ENCODE measurements at regions not wholly inside any gene's neighbourhood (a gene's known extent, or its start where the extent isn't known, plus 50 kb on each side); places are given as distances from the start of the nearest gene placed in this dataset.

- TF ChIP-seq, protein P1, sequence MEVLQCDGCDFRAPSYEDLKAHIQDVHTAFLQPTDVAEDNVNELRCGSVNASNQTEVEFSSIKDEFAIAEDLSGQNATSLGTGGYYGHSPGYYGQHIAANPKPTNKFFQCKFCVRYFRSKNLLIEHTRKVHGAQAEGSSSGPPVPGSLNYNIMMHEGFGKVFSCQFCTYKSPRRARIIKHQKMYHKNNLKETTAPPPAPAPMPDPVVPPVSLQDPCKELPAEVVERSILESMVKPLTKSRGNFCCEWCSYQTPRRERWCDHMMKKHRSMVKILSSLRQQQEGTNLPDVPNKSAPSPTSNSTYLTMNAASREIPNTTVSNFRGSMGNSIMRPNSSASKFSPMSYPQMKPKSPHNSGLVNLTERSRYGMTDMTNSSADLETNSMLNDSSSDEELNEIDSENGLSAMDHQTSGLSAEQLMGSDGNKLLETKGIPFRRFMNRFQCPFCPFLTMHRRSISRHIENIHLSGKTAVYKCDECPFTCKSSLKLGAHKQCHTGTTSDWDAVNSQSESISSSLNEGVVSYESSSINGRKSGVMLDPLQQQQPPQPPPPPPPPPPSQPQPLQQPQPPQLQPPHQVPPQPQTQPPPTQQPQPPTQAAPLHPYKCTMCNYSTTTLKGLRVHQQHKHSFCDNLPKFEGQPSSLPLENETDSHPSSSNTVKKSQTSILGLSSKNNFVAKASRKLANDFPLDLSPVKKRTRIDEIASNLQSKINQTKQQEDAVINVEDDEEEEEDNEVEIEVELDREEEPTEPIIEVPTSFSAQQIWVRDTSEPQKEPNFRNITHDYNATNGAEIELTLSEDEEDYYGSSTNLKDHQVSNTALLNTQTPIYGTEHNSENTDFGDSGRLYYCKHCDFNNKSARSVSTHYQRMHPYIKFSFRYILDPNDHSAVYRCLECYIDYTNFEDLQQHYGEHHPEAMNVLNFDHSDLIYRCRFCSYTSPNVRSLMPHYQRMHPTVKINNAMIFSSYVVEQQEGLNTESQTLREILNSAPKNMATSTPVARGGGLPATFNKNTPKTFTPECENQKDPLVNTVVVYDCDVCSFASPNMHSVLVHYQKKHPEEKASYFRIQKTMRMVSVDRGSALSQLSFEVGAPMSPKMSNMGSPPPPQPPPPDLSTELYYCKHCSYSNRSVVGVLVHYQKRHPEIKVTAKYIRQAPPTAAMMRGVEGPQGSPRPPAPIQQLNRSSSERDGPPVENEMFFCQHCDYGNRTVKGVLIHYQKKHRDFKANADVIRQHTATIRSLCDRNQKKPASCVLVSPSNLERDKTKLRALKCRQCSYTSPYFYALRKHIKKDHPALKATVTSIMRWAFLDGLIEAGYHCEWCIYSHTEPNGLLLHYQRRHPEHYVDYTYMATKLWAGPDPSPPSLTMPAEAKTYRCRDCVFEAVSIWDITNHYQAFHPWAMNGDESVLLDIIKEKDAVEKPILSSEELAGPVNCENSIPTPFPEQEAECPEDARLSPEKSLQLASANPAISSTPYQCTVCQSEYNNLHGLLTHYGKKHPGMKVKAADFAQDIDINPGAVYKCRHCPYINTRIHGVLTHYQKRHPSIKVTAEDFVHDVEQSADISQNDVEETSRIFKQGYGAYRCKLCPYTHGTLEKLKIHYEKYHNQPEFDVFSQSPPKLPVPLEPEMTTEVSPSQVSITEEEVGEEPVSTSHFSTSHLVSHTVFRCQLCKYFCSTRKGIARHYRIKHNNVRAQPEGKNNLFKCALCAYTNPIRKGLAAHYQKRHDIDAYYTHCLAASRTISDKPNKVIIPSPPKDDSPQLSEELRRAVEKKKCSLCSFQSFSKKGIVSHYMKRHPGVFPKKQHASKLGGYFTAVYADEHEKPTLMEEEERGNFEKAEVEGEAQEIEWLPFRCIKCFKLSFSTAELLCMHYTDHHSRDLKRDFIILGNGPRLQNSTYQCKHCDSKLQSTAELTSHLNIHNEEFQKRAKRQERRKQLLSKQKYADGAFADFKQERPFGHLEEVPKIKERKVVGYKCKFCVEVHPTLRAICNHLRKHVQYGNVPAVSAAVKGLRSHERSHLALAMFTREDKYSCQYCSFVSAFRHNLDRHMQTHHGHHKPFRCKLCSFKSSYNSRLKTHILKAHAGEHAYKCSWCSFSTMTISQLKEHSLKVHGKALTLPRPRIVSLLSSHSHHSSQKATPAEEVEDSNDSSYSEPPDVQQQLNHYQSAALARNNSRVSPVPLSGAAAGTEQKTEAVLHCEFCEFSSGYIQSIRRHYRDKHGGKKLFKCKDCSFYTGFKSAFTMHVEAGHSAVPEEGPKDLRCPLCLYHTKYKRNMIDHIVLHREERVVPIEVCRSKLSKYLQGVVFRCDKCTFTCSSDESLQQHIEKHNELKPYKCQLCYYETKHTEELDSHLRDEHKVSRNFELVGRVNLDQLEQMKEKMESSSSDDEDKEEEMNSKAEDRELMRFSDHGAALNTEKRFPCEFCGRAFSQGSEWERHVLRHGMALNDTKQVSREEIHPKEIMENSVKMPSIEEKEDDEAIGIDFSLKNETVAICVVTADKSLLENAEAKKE (CRISPR knock-in tag; IDR thresholded peaks at IDR 0.05): no peak
- TF ChIP-seq POLR2AphosphoS5 (IDR thresholded peaks at IDR 0.05; ENCODE audit: low read depth) (no peak), ZNF331 (CRISPR knock-in tag; IDR thresholded peaks at IDR 0.05; ENCODE audit: low read depth) (no peak), CREB1 (CRISPR knock-in tag; IDR thresholded peaks at IDR 0.05; ENCODE audit: low read depth) (no peak)
- TF ChIP-seq, protein P2, sequence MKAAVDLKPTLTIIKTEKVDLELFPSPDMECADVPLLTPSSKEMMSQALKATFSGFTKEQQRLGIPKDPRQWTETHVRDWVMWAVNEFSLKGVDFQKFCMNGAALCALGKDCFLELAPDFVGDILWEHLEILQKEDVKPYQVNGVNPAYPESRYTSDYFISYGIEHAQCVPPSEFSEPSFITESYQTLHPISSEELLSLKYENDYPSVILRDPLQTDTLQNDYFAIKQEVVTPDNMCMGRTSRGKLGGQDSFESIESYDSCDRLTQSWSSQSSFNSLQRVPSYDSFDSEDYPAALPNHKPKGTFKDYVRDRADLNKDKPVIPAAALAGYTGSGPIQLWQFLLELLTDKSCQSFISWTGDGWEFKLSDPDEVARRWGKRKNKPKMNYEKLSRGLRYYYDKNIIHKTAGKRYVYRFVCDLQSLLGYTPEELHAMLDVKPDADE (IDR thresholded peaks at IDR 0.05): no peak
Observed at GRCh38 chr2:235139956-235140800, 188.4 kb downstream of the SH3BP4 start (continued).

GRCh38 chr2:235140801-235141081, 188.9 kb downstream of the SH3BP4 start:
- Mint-ChIP-seq H3K9me3 (no peaks in the 10 kb centered on the region), H3K27ac (no peak overlapping the region), H3K36me3 (ENCODE audit: low read depth) (no peaks in the 10 kb centered on the region), H3K4me3 (no peak overlapping the region), H3K4me1 (peaks cover 5% of the 10 kb centered on the region), H3K27me3 (ENCODE audit: insufficient read depth, low read depth, poor library complexity) (peaks cover 5% of the 10 kb centered on the region)
- Histone ChIP-seq H4K20me1 (replicated peaks; ENCODE audit: insufficient read depth) (no peaks in the 10 kb centered on the region), H3K4me1 (ENCODE audit: insufficient read depth) (peaks cover 4% of the 10 kb centered on the region; the same call in 1 of the 2 replicates), H3K27ac (ENCODE audit: low read depth) (no peak overlapping the region), H3K27me3 (ENCODE audit: insufficient read depth) (no peaks in the 10 kb centered on the region), H3K4me3 (no peak overlapping the region), H3K4me2 (no peak overlapping the region), H3K36me3 (ENCODE audit: insufficient read depth) (no peaks in the 10 kb centered on the region), H3F3A (replicated peaks; ENCODE audit: low read depth) (no peaks in the 10 kb centered on the region), H3K79me2 (replicated peaks; ENCODE audit: insufficient read depth) (no peaks in the 10 kb centered on the region), H2AFZ (no peak overlapping the region), H3K9me2 (ENCODE audit: insufficient read depth) (no peaks in the 10 kb centered on the region)
- ATAC-seq (no peak), DNase-seq (ENCODE audit: low spot score) (no peak)
- no peak for TF ChIP-seq ZNF331 (CRISPR knock-in tag; IDR thresholded peaks at IDR 0.05; ENCODE audit: low read depth)
- TF ChIP-seq NANOG (IDR thresholded peaks at IDR 0.05; ENCODE audit: borderline replicate concordance): no peak
- no peak for TF ChIP-seq JUNB (IDR thresholded peaks at IDR 0.05; ENCODE audit: unreplicated experiment)
- no peak for TF ChIP-seq CREB1 (CRISPR knock-in tag; IDR thresholded peaks at IDR 0.05; ENCODE audit: low read depth)
- TF ChIP-seq, protein P2 (IDR thresholded peaks at IDR 0.05): no peak
- no peak for TF ChIP-seq EZH2phosphoT487 (IDR thresholded peaks at IDR 0.05; ENCODE audit: unreplicated experiment)
- no peak for TF ChIP-seq EZH2 (IDR thresholded peaks at IDR 0.05; ENCODE audit: low read depth, unreplicated experiment)
- no peak for TF ChIP-seq STAT1 (IDR thresholded peaks at IDR 0.05; ENCODE audit: unreplicated experiment)
- TF ChIP-seq, protein P3, sequence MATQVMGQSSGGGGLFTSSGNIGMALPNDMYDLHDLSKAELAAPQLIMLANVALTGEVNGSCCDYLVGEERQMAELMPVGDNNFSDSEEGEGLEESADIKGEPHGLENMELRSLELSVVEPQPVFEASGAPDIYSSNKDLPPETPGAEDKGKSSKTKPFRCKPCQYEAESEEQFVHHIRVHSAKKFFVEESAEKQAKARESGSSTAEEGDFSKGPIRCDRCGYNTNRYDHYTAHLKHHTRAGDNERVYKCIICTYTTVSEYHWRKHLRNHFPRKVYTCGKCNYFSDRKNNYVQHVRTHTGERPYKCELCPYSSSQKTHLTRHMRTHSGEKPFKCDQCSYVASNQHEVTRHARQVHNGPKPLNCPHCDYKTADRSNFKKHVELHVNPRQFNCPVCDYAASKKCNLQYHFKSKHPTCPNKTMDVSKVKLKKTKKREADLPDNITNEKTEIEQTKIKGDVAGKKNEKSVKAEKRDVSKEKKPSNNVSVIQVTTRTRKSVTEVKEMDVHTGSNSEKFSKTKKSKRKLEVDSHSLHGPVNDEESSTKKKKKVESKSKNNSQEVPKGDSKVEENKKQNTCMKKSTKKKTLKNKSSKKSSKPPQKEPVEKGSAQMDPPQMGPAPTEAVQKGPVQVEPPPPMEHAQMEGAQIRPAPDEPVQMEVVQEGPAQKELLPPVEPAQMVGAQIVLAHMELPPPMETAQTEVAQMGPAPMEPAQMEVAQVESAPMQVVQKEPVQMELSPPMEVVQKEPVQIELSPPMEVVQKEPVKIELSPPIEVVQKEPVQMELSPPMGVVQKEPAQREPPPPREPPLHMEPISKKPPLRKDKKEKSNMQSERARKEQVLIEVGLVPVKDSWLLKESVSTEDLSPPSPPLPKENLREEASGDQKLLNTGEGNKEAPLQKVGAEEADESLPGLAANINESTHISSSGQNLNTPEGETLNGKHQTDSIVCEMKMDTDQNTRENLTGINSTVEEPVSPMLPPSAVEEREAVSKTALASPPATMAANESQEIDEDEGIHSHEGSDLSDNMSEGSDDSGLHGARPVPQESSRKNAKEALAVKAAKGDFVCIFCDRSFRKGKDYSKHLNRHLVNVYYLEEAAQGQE (IDR thresholded peaks at IDR 0.05; ENCODE audit: unreplicated experiment): no peak
- no peak for TF ChIP-seq POLR2AphosphoS5 (IDR thresholded peaks at IDR 0.05; ENCODE audit: low read depth)

Measured in GM23338 (cell line).